ENCODE measurements at regions not wholly inside any gene's neighbourhood (a gene's known extent, or its start where the extent isn't known, plus 50 kb on each side); places are given as distances from the start of the nearest gene placed in this dataset.
A peak's percentile ranks its signal among the peaks of the same experiment; 100 is the strongest.

DNA sequence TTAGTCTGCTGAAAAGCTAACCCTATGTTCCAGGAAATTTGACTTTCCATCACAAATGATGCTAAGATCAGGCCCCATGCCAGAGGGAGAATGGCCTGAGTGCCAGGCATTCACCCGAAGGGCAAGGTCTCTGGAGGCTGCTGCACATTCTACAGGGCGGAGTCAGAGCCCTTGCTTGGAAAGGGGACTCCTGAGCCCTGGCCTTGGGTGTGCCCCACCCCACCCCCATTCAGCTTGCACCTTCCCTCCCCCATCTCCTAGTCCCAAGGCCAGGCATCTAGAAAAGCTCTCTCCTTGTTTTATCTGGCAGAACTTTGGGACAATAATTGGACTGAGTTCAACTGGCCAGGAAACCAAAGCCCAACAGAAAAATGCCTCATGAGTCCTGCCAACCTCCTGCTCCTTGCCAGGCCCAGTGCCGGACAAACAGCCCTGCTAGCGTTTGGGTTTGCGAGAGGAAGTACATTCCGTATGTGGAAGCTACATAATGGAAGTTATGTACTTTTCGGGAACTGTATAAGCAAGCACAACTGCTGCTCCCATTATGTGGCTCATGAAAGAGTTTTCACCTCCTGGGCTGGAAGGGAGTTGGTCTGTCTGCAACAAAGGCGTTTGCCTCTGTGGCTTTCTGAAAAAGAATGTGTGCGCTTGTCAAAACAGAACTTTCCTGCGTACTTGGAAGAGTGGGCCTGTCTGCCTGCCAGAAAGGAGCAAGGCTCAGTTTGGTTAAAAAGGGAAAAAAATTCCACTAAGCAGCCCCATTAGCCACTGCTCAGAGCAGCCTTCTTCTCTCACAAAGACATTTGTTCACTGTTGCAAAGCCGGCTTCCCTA is 321.5 kb upstream of the CTNNB1 start:
- TF ChIP-seq, protein P1, sequence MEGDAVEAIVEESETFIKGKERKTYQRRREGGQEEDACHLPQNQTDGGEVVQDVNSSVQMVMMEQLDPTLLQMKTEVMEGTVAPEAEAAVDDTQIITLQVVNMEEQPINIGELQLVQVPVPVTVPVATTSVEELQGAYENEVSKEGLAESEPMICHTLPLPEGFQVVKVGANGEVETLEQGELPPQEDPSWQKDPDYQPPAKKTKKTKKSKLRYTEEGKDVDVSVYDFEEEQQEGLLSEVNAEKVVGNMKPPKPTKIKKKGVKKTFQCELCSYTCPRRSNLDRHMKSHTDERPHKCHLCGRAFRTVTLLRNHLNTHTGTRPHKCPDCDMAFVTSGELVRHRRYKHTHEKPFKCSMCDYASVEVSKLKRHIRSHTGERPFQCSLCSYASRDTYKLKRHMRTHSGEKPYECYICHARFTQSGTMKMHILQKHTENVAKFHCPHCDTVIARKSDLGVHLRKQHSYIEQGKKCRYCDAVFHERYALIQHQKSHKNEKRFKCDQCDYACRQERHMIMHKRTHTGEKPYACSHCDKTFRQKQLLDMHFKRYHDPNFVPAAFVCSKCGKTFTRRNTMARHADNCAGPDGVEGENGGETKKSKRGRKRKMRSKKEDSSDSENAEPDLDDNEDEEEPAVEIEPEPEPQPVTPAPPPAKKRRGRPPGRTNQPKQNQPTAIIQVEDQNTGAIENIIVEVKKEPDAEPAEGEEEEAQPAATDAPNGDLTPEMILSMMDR (IDR thresholded peaks at IDR 0.05): no peak
- TF ChIP-seq POLR2AphosphoS5 (IDR thresholded peaks at IDR 0.05): peak; percentile 43 to 67 (median 56)
